Suprapubic skin (tissue), 4 donors: ENCODE measurements at regions not wholly inside any gene's neighbourhood (a gene's known extent, or its start where the extent isn't known, plus 50 kb on each side); places are given as distances from the start of the nearest gene placed in this dataset.

ENCODE experiments used
- DNase-seq, 2 donors: peaks; one replicate each; pipeline ENCODE4 v3.0.0-alpha.2; 2019; ENCODE audit warnings: low spot score in 2 of 2
- H3K27ac ChIP-seq: fragments of 200-600 bp; sonication (generic); one replicate; pipeline ENCODE4 v1.5.1; 2019
- H3K27me3 ChIP-seq: fragments of 200-600 bp; sonication (generic); one replicate; pipeline ENCODE4 v1.5.1; 2019
- H3K36me3 ChIP-seq: fragments of 200-600 bp; sonication (generic); one replicate; pipeline ENCODE4 v1.5.1; 2019
- H3K4me1 ChIP-seq: fragments of 200-600 bp; sonication (generic); one replicate; pipeline ENCODE4 v1.5.1; 2019
- H3K4me3 ChIP-seq: fragments of 200-600 bp; sonication (generic); one replicate; pipeline ENCODE4 v1.5.1; 2019; ENCODE audit warnings: mild to moderate bottlenecking
- H3K9me3 ChIP-seq: fragments of 200-600 bp; sonication (generic); one replicate; pipeline ENCODE4 v1.5.1; 2019
- EP300 ChIP-seq: sonication (generic); formaldehyde crosslinking; IDR thresholded peaks from one replicate; pipeline ENCODE4 v1.6.1; 2017; ENCODE audit warnings: antibody characterized with exemption
- POLR2A ChIP-seq, 2 donors: fragments of 450-650 bp; IDR thresholded peaks; one replicate each; pipeline ENCODE4 v1.6.1; 2017; ENCODE audit warnings: antibody characterized with exemption in 2 of 2, mild to moderate bottlenecking in 2 of 2, moderate library complexity in 2 of 2
- POLR2AphosphoS5 ChIP-seq, 3 donors: sonication (generic); formaldehyde crosslinking; IDR thresholded peaks; one replicate each; pipeline ENCODE4 v1.6.1; 2017; ENCODE audit warnings: antibody characterized with exemption in 3 of 3
- WGBS: methylation state at CpG from one replicate; pipeline ENCODE4 v1.1.5; 2018; 5-methylcytosine and 5-hydroxymethylcytosine counted together
- TF ChIP-seq, protein P1 (sequence below), 2 donors: fragments of 200-600 bp in 1 of 2; fragments of 450-650 bp in 1 of 2; sonication (generic) in 1 of 2; IDR thresholded peaks; one replicate each; pipeline ENCODE4 v1.5.1; 2016 to 2019; ENCODE audit warnings: antibody characterized with exemption in 2 of 2, mild to moderate bottlenecking in 1 of 2, moderate library complexity in 1 of 2

DNA sequence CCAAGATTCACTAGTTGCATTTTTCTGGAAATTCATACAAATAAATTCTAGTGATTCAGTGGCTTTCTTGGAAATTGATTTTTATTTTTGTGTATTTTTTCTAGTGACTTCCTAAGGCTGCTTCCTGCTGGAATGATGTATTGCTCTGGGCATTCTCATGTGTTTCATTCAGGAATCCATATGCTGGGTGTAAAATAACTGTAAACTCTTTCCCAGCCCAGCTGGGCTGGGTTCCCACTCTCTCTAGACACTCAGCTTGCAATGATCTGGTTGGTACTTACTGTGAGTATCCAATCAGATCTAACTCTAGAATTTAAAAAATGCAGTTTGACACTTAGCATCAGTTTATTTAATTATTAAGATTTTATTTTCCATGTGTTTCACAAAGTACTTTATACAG lies 882.2 kb downstream of the STIM2 start:
- no peak overlapping the region for H3K27ac ChIP-seq
- no peaks in the 10 kb centered on the region for H3K27me3 ChIP-seq
- no peaks in the 10 kb centered on the region for H3K9me3 ChIP-seq
- H3K36me3 ChIP-seq: no peaks in the 10 kb centered on the region
- TF ChIP-seq EP300 (no peak), POLR2AphosphoS5 (IDR thresholded peaks at IDR 0.05) (no peak), POLR2A (IDR thresholded peaks at IDR 0.05) (no peak)
- TF ChIP-seq, protein P1, sequence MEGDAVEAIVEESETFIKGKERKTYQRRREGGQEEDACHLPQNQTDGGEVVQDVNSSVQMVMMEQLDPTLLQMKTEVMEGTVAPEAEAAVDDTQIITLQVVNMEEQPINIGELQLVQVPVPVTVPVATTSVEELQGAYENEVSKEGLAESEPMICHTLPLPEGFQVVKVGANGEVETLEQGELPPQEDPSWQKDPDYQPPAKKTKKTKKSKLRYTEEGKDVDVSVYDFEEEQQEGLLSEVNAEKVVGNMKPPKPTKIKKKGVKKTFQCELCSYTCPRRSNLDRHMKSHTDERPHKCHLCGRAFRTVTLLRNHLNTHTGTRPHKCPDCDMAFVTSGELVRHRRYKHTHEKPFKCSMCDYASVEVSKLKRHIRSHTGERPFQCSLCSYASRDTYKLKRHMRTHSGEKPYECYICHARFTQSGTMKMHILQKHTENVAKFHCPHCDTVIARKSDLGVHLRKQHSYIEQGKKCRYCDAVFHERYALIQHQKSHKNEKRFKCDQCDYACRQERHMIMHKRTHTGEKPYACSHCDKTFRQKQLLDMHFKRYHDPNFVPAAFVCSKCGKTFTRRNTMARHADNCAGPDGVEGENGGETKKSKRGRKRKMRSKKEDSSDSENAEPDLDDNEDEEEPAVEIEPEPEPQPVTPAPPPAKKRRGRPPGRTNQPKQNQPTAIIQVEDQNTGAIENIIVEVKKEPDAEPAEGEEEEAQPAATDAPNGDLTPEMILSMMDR (IDR thresholded peaks at IDR 0.05): no peak
- no peak overlapping the region for H3K4me3 ChIP-seq
- no peak for DNase-seq
- H3K4me1 ChIP-seq: no peaks in the 10 kb centered on the region

DNA sequence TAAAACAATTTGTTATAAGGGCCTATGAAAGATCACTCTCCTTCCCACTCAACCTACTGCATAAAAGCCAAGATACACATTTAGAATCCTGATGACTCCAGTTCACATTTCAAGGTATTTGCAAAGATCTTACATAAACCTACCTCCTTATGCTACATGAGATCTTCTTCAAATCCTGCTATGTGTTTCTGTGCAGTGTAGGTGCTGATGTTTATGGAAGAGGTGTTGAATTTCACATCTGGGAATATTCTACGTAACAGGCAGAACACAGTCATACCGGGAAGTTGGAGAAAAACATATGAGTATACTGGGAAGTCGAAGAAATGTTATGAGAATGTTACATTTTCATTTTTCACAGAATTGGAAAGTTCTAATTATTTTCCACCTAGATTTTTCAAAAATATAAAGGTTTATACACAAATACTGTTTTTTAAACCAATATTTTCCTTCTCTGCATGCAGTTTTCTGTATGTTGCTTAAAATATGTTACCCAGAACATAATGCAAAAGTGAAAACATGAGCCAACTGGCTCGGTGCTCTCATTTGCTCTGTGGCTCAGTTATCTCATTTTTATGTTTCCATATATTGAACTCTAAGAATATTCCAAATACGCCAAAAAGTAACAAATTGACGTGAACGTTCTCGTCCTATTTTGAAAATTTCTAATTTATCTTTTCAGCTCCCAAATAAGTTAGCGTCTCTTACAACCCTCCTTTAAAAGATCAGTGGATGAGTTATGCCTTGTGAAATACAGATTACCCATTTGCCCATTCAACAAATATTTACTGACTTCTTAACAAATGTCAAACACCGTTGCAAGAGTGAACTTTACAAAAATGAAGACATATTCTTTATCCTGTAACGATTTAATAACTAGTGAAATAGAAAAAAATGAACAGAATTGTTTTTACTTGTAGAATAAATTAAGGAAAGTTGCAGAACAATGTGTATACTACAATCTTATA lies 899.3 kb downstream of the STIM2 start:
- Histone ChIP-seq H3K4me1 (no peaks in the 10 kb centered on the region), H3K27me3 (no peaks in the 10 kb centered on the region), H3K36me3 (no peaks in the 10 kb centered on the region), H3K9me3 (no peaks in the 10 kb centered on the region), H3K4me3 (no peak overlapping the region), H3K27ac (no peak overlapping the region)
- 81% methylated on average over 11 of the region's 11 CpGs for WGBS
- TF ChIP-seq, protein P1 (IDR thresholded peaks at IDR 0.05): no peak
- TF ChIP-seq EP300 (no peak), POLR2A (IDR thresholded peaks at IDR 0.05) (no peak), POLR2AphosphoS5 (IDR thresholded peaks at IDR 0.05) (no peak)
- DNase-seq: no peak

DNA sequence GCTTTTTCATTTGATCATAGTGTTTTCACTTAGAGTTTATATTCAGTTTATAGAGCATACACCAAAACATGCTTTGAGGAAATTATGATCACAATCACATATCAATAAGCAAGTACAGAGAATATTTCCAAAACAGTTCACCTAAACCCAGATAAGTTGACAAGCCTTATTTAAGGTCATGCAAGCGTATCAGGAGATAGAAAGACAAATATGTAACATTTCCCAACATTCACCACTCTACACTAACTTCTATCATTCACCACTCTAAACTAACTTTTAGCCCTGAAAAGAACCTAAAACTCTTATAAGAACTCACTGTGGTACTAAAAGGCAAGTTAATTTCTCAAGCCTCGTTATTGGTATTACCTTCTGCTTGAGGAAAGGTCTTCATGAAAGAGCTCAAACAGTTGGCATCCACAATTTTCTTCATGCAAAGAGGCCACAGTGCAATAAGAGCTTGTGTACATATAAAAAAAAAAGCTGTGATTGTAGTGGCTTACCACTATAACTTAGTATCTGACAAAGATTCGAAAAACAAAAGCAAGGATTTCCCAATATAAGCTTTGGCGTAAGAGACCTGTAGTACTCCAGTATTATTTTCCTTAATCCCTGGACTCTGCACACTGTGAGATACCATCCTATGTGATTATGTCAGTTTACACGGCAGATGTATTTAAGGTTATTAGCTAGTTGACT lies 903.3 kb downstream of the STIM2 start:
- Histone ChIP-seq H3K27me3 (no peaks in the 10 kb centered on the region), H3K4me1 (no peaks in the 10 kb centered on the region), H3K27ac (no peak overlapping the region), H3K36me3 (no peaks in the 10 kb centered on the region), H3K4me3 (no peak overlapping the region), H3K9me3 (no peaks in the 10 kb centered on the region)
- TF ChIP-seq, protein P1 (IDR thresholded peaks at IDR 0.05): no peak
- no peak for TF ChIP-seq EP300
- no peak for TF ChIP-seq POLR2AphosphoS5 (IDR thresholded peaks at IDR 0.05)
- no peak for TF ChIP-seq POLR2A (IDR thresholded peaks at IDR 0.05)
- 80% methylated on average over 5 of the region's 5 CpGs for WGBS
- DNase-seq: no peak

DNA sequence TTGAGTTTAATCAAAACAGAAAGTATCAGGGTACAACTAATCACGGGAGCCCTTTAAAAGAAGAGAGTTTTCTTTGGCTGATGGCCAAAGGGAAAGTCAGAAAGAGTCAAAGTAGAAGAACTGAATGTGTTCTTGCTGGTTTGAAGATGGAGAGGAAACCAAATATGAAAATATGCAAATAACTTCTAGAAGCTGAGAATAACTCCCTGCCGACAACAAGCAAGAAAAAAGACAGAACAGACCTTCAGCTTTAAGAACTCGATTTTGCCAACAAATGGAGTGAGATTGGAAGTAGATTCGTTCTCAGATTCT lies 903.8 kb downstream of the STIM2 start:
- Histone ChIP-seq H3K9me3 (no peaks in the 10 kb centered on the region), H3K27ac (no peak overlapping the region), H3K36me3 (no peaks in the 10 kb centered on the region), H3K4me1 (no peaks in the 10 kb centered on the region), H3K4me3 (no peak overlapping the region), H3K27me3 (no peaks in the 10 kb centered on the region)
- TF ChIP-seq POLR2A (IDR thresholded peaks at IDR 0.05) (no peak), POLR2AphosphoS5 (IDR thresholded peaks at IDR 0.05) (no peak), EP300 (no peak)
- TF ChIP-seq, protein P1 (IDR thresholded peaks at IDR 0.05): no peak
- DNase-seq: no peak
- 43% methylated on average over 4 of the region's 4 CpGs for WGBS

DNA sequence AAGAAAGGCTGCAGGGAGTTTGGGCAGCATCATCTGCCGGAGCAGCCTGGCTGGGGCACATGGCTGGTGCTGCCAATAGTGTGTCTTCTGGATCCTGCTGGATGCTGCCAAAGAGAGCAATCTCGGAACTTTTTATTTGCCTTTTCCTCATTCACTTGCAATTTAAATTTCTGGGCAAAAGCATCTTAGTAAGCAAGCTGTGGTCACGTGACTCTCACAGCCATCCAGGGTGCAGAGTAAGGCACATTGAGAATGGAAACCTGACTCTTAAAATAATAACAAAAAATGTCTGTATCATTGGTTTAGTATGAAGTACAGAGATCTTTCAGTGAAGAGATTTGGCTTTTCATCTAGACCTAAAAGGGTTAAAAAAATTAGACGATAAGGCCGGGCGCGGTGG lies 910.3 kb downstream of the STIM2 start:
- Histone ChIP-seq H3K27me3 (no peaks in the 10 kb centered on the region), H3K4me3 (no peak overlapping the region), H3K27ac (no peak overlapping the region), H3K36me3 (no peaks in the 10 kb centered on the region), H3K9me3 (no peaks in the 10 kb centered on the region), H3K4me1 (no peaks in the 10 kb centered on the region)
- 85% methylated on average over 7 of the region's 7 CpGs for WGBS
- no peak for DNase-seq
- TF ChIP-seq EP300: no peak
- TF ChIP-seq, protein P1 (IDR thresholded peaks at IDR 0.05): no peak
